OCI-LY7 (cell line): ENCODE measurements at regions not wholly inside any gene's neighbourhood (a gene's known extent, or its start where the extent isn't known, plus 50 kb on each side); places are given as distances from the start of the nearest gene placed in this dataset.

Experiments used
- BruUV-seq: library from RNA; stranded (reverse); fragments of 400-500 nt; replicated peaks from 2 replicates; lab custom pipeline; 2021; lab: Mats Ljungman, UMichigan
- CTCF ChIA-PET: fragments of 300-600 bp; sonication (Branson Sonifier 250); formaldehyde crosslinking; loops from one replicate; lab custom pipeline; 2022; ENCODE audit warnings: antibody characterized with exemption; ENCODE audit not compliant: unreplicated experiment; lab: Charles Lee
- POLR2A ChIA-PET: fragments of 300-600 bp; sonication (Branson Sonifier 250); formaldehyde crosslinking; loops from one replicate; lab custom pipeline; 2022; ENCODE audit warnings: antibody characterized with exemption; lab: Charles Lee
- DNase-seq: peaks from one replicate; pipeline ENCODE4 v3.0.0-alpha.2; 2015; ENCODE audit warnings: low spot score
- H2AFZ ChIP-seq: fragments of 200-600 bp; sonication (generic), shearing (Covaris generic); 2 replicates; pipeline ENCODE4 v1.6.1; 2014; ENCODE audit warnings: mild to moderate bottlenecking, antibody characterized with exemption, low read length, moderate library complexity
- H3K27ac ChIP-seq: fragments of 200-600 bp; sonication (generic); 2 replicates; pipeline ENCODE4 v1.5.1; 2014; ENCODE audit warnings: mixed run types, low read depth, mild to moderate bottlenecking, moderate library complexity, low read length, inconsistent platforms; ENCODE audit not compliant: poor library complexity, severe bottlenecking
- H3K36me3 ChIP-seq: fragments of 200-600 bp; sonication (generic); 2 replicates; pipeline ENCODE4 v1.6.1; 2014; ENCODE audit warnings: mild to moderate bottlenecking, antibody characterized with exemption, low read length, moderate library complexity, mixed read lengths; ENCODE audit not compliant: insufficient read depth
- H3K4me1 ChIP-seq: fragments of 200-600 bp; sonication (generic); 2 replicates; pipeline ENCODE4 v1.5.1; 2014; ENCODE audit warnings: mild to moderate bottlenecking, low read length; ENCODE audit not compliant: insufficient read depth, poor library complexity, severe bottlenecking
- H3K4me2 ChIP-seq: fragments of 200-600 bp; sonication (generic); 2 replicates; pipeline ENCODE4 v1.6.1; 2014; ENCODE audit warnings: mild to moderate bottlenecking, low read length
- H3K4me3 ChIP-seq: fragments of 200-600 bp; sonication (generic); 2 replicates; pipeline ENCODE4 v1.5.1; 2014; ENCODE audit warnings: mild to moderate bottlenecking, low read depth, low read length; ENCODE audit not compliant: poor library complexity, severe bottlenecking
- H3K79me2 ChIP-seq: fragments of 200-600 bp; sonication (generic); 2 replicates; pipeline ENCODE4 v1.6.1; 2016; ENCODE audit warnings: low read depth, mild to moderate bottlenecking, low read length, moderate library complexity, mixed read lengths; ENCODE audit not compliant: insufficient read depth
- H3K9me2 ChIP-seq: fragments of 200-600 bp; sonication (generic); 2 replicates; pipeline ENCODE4 v1.6.1; 2016; ENCODE audit warnings: mild to moderate bottlenecking, low read length, mixed read lengths; ENCODE audit not compliant: insufficient read depth
- H3K9me3 ChIP-seq: fragments of 200-600 bp; sonication (generic); 2 replicates; pipeline ENCODE4 v1.6.1; 2014; ENCODE audit warnings: mild to moderate bottlenecking, mixed run types, low read length, mixed read lengths
- H4K20me1 ChIP-seq: fragments of 200-600 bp; sonication (generic); 2 replicates; pipeline ENCODE4 v1.6.1; 2014; ENCODE audit warnings: mild to moderate bottlenecking, antibody characterized with exemption, low read length, moderate library complexity, mixed read lengths; ENCODE audit not compliant: insufficient read depth
- EZH2phosphoT487 ChIP-seq: fragments of 200-600 bp; sonication (generic); IDR thresholded peaks from 2 replicates; pipeline ENCODE4 v1.6.1; 2018; ENCODE audit warnings: low read depth, borderline replicate concordance, mild to moderate bottlenecking, mixed run types, antibody characterized with exemption, low read length, moderate library complexity, mixed read lengths
- intact Hi-C: fragments of 100-400 bp; cut with micrococcal nuclease; formaldehyde crosslinking; loops from one replicate; pipeline ENCODE4 v1.10.0; 2022; ENCODE audit not compliant: unreplicated experiment
- TF ChIP-seq, protein P1 (sequence below): fragments of 200-600 bp; sonication (generic); conservative IDR thresholded peaks from 2 replicates; pipeline ENCODE4 v1.5.1; 2014; ENCODE audit warnings: mild to moderate bottlenecking, antibody characterized with exemption, low read length, moderate library complexity, mixed read lengths

DNA sequence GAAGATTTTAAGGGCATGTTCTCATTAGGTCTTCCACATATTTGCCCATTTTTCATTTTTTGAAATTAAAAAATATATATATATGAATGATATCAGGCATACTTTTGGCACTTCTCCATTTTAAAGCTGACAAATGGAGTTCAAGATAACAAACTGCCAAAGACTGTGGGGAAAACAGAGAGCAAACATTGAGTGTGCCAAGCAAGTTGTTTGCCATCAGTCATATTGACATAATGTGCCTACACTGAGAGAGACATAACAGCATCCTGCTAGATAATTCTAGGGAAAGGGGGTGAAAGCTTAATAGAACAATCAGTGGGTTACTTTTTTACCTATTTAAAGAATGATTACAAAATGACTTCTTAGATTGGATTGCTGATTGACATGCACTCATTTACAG, 529.4 kb upstream of the CXADR start:
- DNase-seq, result no peak
- BruUV-seq, result no TSS peak
- Histone ChIP-seq H3K36me3 (no peaks in the 10 kb centered on the region), H3K9me3 (no peaks in the 10 kb centered on the region), H4K20me1 (no peaks in the 10 kb centered on the region), H3K4me1 (no peaks in the 10 kb centered on the region), H3K27ac (no peak overlapping the region), H2AFZ (no peak overlapping the region), H3K4me2 (no peak overlapping the region), H3K9me2 (no peaks in the 10 kb centered on the region), H3K79me2 (no peaks in the 10 kb centered on the region), H3K4me3 (no peak overlapping the region)
- ChIA-PET POLR2A (no interaction called here), CTCF (no interaction called here)
- intact Hi-C loops, result no loop called here
- TF ChIP-seq, protein P1, sequence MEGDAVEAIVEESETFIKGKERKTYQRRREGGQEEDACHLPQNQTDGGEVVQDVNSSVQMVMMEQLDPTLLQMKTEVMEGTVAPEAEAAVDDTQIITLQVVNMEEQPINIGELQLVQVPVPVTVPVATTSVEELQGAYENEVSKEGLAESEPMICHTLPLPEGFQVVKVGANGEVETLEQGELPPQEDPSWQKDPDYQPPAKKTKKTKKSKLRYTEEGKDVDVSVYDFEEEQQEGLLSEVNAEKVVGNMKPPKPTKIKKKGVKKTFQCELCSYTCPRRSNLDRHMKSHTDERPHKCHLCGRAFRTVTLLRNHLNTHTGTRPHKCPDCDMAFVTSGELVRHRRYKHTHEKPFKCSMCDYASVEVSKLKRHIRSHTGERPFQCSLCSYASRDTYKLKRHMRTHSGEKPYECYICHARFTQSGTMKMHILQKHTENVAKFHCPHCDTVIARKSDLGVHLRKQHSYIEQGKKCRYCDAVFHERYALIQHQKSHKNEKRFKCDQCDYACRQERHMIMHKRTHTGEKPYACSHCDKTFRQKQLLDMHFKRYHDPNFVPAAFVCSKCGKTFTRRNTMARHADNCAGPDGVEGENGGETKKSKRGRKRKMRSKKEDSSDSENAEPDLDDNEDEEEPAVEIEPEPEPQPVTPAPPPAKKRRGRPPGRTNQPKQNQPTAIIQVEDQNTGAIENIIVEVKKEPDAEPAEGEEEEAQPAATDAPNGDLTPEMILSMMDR, result no peak
- TF ChIP-seq EZH2phosphoT487, result no peak

DNA sequence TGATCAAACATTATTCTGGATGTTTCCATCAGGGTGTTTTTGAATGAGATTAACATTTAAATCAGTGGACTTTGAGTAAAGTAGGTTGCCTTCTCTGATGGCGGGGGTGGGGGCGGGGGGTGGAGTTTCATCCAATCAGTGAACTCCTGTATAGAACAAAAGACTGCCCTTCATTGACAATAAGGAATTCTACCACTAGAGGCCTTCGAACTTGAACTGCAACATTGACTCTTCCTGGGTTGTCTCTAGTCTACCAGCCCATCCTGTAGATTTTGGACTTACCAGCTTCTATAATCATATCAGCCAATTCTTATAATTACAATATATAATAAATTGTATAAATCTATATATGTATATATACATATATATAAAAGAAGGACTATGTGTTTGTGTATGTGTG, 520.4 kb upstream of the CXADR start:
- H4K20me1 ChIP-seq, result no peaks in the 10 kb centered on the region
- ChIA-PET CTCF (no interaction called here), POLR2A (interaction anchor here (0.6 kb wide), 1 partner anchor 275 kb away, joined by 4 read pairs; no protein-coding TSS in a partner anchor)
- intact Hi-C loops, result no loop called here
- no TSS peak for BruUV-seq
- H3K4me3 ChIP-seq, result no peak overlapping the region
- H3K9me3 ChIP-seq, result no peaks in the 10 kb centered on the region
- no peak overlapping the region for H3K4me2 ChIP-seq
- TF ChIP-seq, protein P1, result 0 out of 2 replicates have a peak, but pooled peaks have one; percentile 16
- no peak for TF ChIP-seq EZH2phosphoT487
- no peaks in the 10 kb centered on the region for H3K9me2 ChIP-seq
- no peaks in the 10 kb centered on the region for H3K4me1 ChIP-seq
- H3K27ac ChIP-seq, result no peak overlapping the region
- H3K79me2 ChIP-seq, result no peaks in the 10 kb centered on the region
- no peaks in the 10 kb centered on the region for H3K36me3 ChIP-seq
- no peak overlapping the region for H2AFZ ChIP-seq
- DNase-seq, result no peak

DNA sequence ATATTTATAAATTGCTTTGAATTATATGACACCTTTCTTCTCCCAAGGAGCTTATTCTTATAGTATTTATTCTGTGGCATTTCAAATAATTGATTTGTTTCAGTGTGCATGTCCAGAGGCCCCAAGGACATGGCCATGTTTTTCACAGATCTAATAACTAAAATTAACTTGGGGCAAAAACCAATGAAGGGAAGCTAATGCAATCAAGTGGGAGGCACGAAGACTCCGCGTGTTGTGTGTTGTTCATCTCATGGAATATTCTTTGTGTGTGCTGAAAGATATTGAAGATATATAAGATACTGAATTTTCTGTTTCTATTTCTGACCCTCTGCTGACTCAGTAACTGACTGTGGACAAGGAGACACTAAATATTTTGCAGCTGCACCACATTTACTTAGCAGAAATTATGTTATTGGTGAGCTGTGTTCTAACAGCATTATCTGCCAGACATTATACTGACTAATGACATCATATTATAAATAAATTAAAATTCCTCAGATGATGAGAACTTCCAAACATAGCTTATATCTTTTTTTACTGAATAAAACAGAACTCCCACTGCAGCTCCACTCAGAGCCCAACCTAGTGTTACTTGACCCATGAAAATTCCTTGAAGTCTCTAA, 519.3 kb upstream of the CXADR start:
- no peaks in the 10 kb centered on the region for H3K9me2 ChIP-seq
- POLR2A ChIA-PET, result interaction anchor here (0.6 to 0.8 kb wide), 3 partner anchors 61 to 824 kb away, joined by 3 to 5 read pairs (median 3); no protein-coding TSS in a partner anchor
- no peaks in the 10 kb centered on the region for H4K20me1 ChIP-seq
- no peaks in the 10 kb centered on the region for H3K36me3 ChIP-seq
- intact Hi-C loops, result no loop called here
- no peaks in the 10 kb centered on the region for H3K4me1 ChIP-seq
- H3K4me2 ChIP-seq, result no peak overlapping the region
- no peaks in the 10 kb centered on the region for H3K79me2 ChIP-seq
- no peak for DNase-seq
- BruUV-seq, result no TSS peak
- H3K27ac ChIP-seq, result no peak overlapping the region
- H3K4me3 ChIP-seq, result no peak overlapping the region
- TF ChIP-seq, protein P1, result no peak
- no peak for TF ChIP-seq EZH2phosphoT487
- no peaks in the 10 kb centered on the region for H3K9me3 ChIP-seq
- no peak overlapping the region for H2AFZ ChIP-seq
- CTCF ChIA-PET, result interaction anchor here (0.7 kb wide), 1 partner anchor 32 kb away, joined by 3 read pairs; no protein-coding TSS in a partner anchor
